NCI-H345 (cell line): ENCODE measurements at regions not wholly inside any gene's neighbourhood (a gene's known extent, or its start where the extent isn't known, plus 50 kb on each side); places are given as distances from the start of the nearest gene placed in this dataset.

Source experiments
- DNase-seq: peaks from one replicate; lab custom pipeline; 2025; lab: John Stamatoyannopoulos, UW

GRCh38 chr5:74288448-74289108 lies 351.9 kb downstream of the ENC1 start:
- no peak for DNase-seq

- no peak for DNase-seq
Observed at GRCh38 chr5:74288038-74288437, 352.5 kb downstream of the ENC1 start.

- DNase-seq, result no peak
Observed at GRCh38 chr5:74286734-74287695, 353.5 kb downstream of the ENC1 start.

GRCh38 chr5:74285675-74286280 lies 354.8 kb downstream of the ENC1 start:
- DNase-seq, result peak; percentile 41

GRCh38 chr5:74282490-74282889 lies 358.0 kb downstream of the ENC1 start:
- no peak for DNase-seq

GRCh38 chr5:74281166-74281565 lies 359.4 kb downstream of the ENC1 start:
- DNase-seq, result peak; percentile 28

- no peak for DNase-seq
Observed at GRCh38 chr5:74280306-74280705, 360.2 kb downstream of the ENC1 start.

- DNase-seq, result no peak
Observed at GRCh38 chr5:74279244-74279643, 361.3 kb downstream of the ENC1 start.

GRCh38 chr5:74277418-74277817 lies 363.1 kb downstream of the ENC1 start:
- no peak for DNase-seq

- no peak for DNase-seq
Observed at GRCh38 chr5:74275171-74275992, 365.1 kb downstream of the ENC1 start.

GRCh38 chr5:74274326-74274725 lies 366.2 kb downstream of the ENC1 start:
- no peak for DNase-seq

- no peak for DNase-seq
Observed at GRCh38 chr5:74272831-74273451, 367.6 kb downstream of the ENC1 start.

GRCh38 chr5:74272024-74272775 lies 368.3 kb downstream of the ENC1 start:
- DNase-seq, result no peak

- no peak for DNase-seq
Observed at GRCh38 chr5:74268297-74268696, 372.2 kb downstream of the ENC1 start.

- no peak for DNase-seq
Observed at GRCh38 chr5:74266836-74267235, 373.7 kb downstream of the ENC1 start.

GRCh38 chr5:74266132-74266531 lies 374.4 kb downstream of the ENC1 start:
- DNase-seq, result no peak

- no peak for DNase-seq
Observed at GRCh38 chr5:74262544-74263207, 377.9 kb downstream of the ENC1 start.

- DNase-seq, result no peak
Observed at GRCh38 chr5:74261866-74262265, 378.7 kb downstream of the ENC1 start.

GRCh38 chr5:74261421-74261820 lies 379.1 kb downstream of the ENC1 start:
- DNase-seq, result no peak

GRCh38 chr5:74259572-74259971 lies 381.0 kb downstream of the ENC1 start:
- no peak for DNase-seq
